HG02884 (cell line): ENCODE measurements at regions not wholly inside any gene's neighbourhood (a gene's known extent, or its start where the extent isn't known, plus 50 kb on each side); places are given as distances from the start of the nearest gene placed in this dataset.

Source experiments
- ATAC-seq: cut with Tn5 transposase; IDR thresholded peaks from one replicate; pipeline ENCODE4 v1.9.1; 2021; ENCODE audit warnings: mild to moderate bottlenecking, moderate library complexity; ENCODE audit not compliant: unreplicated experiment

DNA sequence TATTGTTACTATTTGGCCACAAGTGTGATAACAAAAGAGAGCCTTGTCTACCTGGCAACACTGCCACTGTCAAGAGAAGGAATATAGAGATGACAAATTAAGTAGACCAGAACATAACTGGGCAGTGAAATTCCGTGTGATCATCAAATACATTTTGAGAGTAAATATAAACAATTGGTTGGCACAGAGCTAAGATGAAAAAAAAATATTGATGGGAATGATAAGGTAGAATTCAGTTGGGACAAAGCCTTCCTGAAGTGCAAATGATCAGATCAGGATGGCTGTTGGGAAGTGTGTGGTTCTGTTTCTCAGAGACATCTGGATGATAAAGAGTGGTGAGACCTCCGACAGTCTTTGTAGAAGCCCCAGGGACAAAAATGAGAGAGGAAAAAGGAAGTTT lies 205.5 kb upstream of the CAMK1G start:
- no peak for ATAC-seq

DNA sequence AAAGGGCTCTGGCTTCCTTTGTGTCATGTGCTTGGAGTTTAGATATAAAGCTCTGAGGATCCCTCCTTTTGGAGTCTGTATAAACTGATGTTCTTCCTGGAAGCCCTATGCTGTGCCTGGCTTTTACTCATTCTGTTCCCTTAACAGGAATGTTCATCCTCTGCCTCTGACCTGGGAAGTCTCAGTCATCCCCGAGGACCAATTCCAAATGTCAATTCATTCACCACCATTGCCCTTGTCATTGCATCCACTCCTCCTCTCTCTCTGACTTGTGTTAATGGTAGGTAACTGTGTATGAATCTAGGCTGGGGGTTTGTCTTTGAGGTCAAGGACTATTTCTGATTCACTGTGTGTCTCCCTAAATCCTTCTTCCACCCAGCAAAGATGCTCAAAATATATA lies 204.2 kb upstream of the CAMK1G start:
- no peak for ATAC-seq

DNA sequence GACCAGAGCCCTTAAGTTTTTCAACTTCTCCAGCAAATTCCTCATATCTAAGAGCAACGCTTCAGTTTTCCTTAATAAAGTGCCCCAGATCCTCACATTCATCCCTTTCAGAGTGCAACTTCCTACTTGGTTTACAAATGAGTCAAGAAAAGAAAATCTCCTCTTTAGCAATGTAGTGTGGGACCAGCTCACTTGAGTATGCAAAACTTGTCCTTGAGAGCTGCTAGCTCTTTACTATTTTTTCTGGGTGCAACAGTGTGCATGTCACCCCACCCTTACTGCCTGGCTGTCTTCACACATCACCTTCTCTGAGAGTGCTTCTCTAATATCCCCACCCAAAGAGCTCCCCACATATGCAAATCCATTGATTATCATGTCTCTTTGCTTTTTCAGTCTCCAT lies 203.1 kb upstream of the CAMK1G start:
- no peak for ATAC-seq

DNA sequence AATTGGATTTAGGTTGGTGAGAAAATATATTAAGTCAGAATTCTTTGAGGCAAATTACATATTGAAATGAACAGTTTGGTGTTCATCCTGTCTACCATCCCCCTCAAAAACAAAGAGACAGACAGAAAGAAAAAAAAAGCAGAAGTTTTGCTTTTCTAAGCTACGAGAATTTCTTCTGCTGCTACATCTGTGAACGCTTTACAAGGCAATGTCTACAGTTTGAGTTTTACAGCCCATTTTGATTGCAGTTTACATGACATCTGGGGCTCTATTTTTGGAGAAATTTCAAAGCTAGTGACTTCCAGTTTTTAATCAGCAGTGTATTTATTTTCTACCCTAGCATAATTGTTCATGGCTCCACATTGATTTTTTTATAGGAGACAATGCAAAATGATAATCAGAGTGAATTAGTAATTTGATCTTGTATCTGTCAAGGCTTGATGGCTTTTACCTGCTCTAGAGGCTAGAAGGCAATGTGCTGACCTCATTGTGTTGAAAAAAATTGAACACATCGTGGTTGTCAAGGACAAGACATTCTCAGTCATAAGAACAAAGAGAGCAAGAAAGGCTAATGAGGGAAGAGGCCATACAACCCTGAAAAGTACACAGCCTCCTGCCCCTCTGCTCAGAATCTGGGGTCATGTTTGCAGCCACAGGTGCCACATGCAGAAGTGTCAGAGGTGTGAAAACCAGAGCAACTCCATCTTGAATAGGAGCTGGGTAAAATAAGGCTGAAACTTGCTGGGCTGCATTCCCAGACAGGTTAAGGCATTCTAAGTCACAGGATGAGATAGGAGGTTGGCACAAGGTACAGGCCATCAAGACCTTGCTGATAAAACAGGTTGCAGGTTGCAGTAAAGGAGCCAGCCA lies 201.0 kb upstream of the CAMK1G start:
- ATAC-seq, result no peak

DNA sequence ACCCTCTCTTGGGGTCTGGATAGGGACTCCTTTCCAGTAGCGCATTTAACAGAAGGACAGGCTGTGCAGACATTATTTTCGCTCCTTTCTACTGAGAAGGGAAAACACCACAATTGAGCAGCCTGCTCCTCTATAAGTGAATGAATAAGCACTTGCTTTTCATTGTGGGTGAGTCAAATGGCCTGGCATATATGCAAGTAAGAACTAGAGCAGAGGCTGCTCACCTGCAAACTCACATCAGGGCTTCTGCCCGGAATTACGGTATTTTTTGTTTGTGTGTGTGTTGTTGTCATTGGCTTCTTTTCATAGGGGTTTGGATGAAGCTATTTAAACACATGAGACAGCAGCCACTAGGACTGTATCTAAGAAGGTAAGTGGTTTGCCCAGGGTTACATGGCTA lies 200.1 kb upstream of the CAMK1G start:
- no peak for ATAC-seq

DNA sequence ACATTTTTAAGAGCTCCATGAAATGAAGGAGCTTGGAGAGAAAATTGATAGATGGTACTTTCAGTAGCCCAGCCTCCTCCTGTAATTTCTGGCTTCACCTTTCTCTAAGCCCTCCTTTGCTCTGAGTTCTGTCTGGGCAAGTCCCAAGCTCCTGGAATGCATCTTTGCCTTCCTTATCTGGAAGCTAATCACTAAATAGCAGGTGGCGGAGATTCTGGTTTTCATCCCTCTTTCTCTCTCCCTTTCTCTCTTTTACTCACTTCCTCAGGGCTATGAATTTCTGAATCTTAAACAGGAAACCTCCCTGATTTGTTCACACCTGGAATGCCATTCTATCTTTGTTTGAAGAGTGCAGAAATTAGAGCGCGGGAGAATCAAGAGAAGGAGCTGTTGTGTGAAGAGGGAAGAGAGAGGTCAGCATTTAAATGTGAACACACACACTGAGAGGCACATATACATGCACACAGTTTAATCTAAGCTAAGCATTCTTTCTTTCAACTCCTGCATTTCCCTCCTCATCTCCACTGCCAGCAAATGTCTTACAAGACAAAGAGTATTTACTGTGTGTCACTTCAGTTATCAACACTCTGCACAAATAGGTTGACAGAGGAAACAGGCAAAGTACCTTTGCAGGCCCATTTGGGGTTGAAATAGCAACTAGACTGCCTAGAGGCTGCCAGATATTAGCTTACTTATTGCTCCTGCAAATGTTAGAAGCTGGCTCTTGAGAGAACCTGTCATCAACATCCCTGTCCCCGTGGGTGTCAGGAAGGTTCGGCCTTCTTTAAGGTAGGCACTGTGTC lies 199.4 kb upstream of the CAMK1G start:
- ATAC-seq, result no peak

DNA sequence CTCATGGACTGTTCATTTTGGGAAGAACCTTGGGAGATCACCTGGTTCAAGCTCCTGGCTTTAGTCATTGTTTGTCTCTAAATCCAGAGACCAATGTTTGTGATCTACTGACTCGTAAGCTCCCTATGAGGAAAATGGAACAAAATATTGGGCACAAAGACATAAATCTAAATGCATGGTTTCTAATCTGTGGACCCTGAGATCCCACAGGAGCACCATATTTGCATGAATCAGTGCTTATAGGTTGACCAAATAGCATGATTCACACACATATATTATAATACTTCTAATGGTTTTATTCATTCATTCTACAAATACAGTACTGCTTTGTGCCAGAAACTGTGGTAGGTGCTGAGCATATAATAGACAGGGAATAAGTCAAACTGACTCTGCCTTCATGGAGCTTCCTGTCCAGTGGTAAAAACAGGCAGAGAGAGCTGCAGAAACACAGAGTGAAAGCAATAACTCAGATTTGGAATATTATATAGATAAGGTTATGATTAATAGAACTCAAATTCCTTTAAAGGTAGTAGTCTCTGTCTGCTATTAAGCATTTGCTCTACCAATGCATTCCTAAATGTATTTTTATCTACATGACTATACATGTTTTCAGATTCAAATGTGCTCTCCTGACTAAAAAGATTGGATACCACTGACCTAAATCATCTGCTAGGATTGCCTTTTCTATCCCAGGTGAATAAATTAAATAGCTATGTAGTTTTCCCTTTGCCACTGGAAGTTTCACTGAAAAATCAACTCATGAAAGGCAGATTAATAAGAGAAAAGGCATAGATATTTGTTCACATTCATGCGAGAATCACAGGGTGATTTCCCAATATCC lies 198.6 kb upstream of the CAMK1G start:
- no peak for ATAC-seq

DNA sequence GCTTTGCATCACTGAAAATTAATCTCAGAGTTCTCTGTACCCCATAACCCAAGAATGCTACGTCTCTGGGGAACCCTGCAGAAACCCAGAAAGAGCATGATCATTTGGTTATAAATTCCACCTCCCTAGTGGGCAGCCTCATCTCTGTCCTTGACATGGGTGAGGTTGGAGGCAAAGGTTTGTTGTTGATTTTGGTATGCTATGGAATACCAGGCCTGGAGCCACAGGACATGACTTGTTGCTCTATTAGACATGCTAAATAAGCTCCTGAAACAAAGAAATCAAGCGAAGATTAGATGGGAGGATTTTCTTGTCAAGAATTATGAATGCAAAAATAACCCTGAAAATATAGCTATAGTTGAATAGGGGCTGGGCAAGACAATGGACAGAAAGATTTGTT lies 197.4 kb upstream of the CAMK1G start:
- ATAC-seq, result no peak

DNA sequence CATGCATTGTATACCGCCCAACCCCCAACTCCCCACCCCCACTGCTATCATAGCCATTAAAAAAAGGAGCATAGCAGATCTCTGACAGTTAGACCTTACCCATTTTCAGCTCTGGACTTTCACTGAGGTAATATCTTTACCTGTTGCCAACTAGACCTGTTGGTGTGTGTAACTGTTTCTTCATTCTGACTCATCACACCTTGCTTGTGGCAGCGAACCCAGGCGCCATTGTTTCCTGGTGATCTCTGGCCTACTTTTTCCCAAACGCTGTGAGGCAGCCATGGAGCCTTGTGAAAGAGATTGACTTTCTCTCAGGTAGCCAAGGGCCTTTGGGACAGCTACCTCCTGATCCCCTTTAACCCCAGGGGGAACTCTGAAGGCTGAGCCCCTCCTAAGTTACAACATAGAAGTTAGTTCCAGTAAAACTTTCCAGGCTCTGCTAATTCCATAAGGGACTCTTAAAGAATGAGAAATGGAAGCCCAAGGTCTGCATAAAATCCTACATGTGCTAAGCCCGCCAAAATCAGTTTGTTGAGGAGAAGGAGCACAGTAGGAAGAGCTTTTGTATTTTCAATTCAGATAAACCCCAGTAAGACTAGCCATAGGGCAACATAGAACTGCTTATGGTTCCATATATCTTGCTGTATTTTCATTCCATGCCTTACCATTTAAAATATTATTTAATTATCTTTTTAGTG lies 196.1 kb upstream of the CAMK1G start:
- ATAC-seq, result no peak

DNA sequence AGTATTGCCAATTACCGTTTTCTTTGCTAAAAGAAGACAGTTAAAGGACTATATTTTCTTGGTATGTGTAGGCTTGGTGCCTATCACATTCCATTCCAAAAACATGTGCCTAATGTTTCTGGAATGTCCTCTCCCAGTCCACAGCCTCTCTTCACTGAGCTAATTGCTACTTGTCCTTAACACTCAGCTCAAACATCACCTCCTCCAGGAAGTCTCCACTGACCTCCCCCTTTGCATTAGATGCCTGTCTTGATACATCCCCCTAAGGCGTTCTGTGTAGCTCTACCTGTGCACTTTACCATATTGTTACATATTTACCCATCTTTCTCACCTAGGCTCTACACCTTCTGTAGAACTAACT lies 195.6 kb upstream of the CAMK1G start:
- ATAC-seq, result no peak

DNA sequence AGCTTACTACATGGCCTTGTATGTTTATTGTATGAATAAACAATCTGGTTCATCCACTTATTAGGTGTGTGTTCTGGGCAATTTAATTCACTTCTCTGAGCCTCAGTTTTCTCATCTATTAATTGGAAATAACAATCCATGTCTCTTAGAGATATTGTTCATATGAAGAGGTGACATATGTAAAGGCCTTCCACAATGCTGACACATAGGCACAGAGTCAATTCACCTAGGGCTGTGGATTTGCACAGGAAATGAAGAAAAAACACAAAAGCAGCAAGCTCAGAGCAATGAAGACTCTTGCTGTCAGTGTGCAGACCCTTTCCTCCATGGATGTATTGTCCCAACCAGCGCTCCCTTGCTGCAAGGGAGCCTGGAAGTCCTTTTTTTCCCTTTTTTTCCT lies 195.2 kb upstream of the CAMK1G start:
- no peak for ATAC-seq

DNA sequence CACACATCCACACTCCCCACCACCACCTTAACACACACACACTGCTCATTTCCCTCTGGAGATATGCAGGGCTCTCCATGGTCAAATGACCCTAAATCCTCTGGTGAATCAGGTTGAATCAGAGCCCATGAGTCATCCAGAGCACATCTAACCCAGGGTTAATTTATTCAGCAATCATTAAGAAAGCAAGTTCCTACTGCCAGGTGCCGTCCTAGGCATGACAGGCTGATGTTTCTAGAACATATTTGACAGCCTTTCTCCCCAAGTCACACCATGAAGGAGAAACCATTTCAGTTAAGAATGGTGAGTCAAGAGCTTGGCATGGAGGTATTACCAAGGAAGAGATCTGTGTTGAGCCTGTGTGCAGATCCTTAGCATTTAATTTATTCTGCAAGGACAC lies 194.3 kb upstream of the CAMK1G start:
- ATAC-seq, result no peak

DNA sequence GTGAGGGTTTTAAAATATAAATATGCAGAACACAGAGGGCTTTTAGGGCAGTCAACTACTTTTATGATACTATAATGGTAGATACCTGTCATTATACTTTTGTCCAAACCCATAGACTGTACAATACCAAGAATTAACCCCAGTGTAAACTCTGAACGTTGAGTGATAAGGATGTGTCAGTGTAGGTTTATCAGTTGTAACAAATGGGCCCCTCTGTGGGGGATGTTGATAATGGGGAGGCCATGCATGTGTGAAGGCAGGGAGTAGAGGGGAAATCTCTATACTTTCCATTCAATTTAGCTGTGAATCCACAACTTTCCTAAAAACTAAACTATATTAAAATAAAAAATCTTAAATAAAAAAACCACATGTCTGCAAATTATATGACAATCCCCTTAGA lies 193.5 kb upstream of the CAMK1G start:
- ATAC-seq, result no peak

DNA sequence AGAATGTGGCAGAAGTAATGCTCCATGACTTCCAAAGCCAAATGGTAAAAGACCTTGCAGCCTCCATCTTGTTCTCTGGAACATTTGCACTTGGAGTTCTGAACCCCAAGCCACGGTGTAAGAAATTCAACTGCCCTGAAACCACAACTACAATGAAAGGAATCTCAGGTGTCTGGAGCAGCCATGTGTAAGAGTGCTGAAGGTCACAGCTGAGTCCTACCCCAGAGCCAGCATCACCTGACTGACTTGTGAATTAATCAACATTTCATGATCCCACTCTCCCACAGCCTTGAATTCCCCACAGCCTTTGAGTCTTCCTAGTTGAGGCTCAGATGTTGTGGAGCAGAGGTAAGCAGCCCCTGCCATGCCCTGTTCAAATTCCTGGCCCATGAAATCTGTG lies 192.8 kb upstream of the CAMK1G start:
- no peak for ATAC-seq

DNA sequence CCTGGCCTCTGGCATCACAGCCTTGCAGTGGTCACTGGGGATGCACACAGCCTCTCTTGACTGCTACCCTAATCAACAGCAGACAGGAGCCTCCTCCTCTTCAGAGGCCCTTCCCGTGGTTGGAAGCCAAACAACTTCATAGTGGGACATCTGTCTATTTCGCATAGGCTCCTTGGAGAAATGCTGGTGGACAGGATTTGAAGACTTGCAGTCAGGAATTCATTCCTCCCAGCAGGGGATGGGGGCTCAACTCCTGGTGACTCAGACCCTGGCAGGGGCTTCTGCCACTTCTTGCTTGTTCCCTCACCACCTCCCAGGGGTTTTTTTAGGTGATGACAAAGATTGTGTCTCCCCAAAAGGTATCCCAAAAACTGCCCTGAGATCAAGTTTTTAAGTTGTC lies 191.7 kb upstream of the CAMK1G start:
- no peak for ATAC-seq

DNA sequence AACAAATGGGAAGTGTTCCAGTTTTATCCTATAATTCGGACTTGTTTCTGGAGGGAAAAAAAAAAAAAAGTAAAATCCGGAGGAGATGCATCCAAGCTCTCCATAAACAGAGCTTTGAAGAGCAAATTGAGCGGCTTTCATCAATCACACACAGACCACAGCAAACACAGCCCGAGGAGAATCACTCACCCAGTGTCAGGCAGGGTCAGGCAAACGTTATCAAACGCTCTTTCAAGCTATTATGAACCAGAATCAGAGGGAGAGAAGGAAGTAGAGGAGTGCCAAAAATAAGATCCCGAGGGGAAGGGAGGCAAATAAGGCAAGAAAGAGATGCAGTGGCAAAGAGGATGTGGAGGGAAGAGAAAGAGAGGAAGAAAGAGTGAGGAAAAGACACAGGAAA lies 188.3 kb upstream of the CAMK1G start:
- no peak for ATAC-seq

DNA sequence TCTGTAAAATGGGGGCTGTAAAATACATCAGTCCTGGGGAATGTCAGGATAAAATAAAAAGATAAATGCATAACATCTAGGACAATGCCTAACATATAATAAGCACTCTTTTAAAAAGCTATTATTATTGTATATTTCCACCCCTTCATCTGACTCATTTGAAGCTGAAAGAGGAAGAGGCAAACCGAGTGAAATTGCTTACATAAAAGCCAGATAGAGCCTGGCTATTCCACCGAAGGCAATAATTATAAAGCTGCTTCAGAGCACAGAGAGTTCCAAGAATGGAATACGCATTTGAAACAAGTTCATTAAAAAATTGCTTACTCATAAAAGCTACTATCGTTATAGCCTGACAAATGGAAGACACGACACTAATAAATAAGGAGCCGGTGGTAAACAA lies 186.1 kb upstream of the CAMK1G start:
- ATAC-seq, result no peak

DNA sequence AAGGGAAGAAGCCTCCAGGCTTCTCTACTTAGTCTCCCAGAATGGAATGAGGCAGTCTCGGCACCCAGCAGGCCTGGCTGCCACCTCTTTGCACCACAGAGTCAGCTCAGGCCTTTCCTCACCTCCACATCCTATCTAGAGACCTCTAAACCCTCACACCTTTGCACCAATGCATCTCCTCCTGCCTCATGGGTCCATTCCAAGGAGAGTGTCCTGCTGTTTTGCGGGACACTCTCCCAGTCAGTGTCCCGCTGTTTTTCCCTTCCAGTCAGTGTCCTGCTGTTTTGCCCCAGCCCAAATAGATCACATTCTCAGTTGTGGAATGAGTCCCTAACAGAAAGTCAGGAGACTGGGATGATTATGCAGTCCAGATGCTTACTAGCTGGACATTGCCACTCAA lies 185.6 kb upstream of the CAMK1G start:
- ATAC-seq, result no peak

DNA sequence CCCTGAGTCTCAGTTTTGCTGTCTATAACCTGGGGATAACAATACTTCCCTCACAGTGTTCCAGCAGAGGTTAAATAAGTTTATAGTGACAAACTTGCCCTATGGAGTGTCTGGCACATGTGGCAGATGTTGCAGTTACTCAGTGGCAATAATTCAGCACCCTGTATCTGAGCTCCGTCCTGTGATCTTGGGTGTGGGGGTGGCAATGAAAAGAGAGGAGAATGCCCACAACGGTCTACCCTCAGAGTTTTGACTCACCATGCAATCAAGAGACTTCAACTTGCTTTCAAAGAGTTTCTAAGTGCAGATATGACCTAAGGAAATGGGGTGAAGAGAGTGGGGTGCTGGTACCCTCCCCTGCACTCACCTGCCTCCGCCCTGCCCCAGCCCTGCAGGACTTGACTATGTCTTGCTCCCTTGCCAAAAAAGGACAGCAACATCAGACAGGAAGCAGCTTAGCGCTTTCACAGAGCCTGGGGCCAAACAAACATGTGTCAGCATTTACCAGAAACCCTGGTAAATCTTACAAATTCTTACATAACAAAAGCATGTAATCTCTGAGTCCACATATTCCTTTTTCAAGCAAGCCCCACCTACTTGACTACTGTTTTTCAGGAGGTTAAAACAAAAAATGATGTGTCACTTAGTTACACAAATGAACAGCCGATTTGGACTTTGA lies 185.1 kb upstream of the CAMK1G start:
- ATAC-seq, result no peak

DNA sequence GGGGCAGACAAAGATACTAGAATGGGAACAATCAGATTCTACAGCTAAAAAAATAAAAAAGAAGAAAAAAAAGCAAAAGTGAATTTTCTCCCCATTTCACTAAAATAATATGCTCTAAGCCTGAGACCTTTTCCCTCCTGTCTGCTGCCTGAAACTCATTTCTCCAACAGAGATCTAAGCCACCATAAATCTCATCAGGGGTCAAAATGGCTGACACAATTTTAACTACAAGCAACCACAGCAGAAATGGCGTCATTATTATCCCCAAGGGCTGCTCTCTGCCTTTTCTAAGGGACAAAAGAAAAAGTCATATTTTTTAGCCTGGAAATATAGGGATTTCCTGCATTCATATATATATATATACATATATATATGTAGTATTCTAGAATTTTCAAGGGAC lies 183.7 kb upstream of the CAMK1G start:
- ATAC-seq, result no peak
